ENCODE measurements at regions not wholly inside any gene's neighbourhood (a gene's known extent, or its start where the extent isn't known, plus 50 kb on each side); places are given as distances from the start of the nearest gene placed in this dataset.

DNA sequence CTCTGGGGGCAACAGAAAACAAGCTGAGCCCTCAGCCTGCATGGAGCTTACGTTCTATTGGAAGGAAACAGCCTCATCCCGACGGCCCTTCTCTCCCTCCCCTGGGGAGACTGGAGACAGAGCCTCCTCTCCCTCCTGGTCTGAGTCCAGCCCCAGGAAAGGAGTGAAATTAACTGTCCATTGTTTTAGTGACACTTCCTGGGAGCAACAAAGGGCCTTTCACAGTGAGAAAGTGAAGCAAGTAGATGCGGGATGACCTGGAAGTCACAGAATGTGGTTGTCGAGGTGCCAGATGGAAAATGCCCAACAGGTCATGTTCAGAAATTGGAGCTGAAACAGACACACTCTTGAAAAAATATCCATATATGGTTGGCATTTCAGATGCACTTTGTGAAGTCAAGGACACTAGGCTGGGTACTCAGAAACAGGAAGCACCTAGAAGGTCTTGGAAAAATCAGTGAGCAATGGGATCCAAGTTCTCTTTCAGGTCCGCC is 77.8 kb downstream of the TFAP2C start:
- TF ChIP-seq CTCF (IDR thresholded peaks at IDR 0.05) (no peak), SIN3A (IDR thresholded peaks at IDR 0.05; ENCODE audit: borderline replicate concordance, insufficient read depth, low read depth, low read length) (no peak)
- TF ChIP-seq, protein P1, sequence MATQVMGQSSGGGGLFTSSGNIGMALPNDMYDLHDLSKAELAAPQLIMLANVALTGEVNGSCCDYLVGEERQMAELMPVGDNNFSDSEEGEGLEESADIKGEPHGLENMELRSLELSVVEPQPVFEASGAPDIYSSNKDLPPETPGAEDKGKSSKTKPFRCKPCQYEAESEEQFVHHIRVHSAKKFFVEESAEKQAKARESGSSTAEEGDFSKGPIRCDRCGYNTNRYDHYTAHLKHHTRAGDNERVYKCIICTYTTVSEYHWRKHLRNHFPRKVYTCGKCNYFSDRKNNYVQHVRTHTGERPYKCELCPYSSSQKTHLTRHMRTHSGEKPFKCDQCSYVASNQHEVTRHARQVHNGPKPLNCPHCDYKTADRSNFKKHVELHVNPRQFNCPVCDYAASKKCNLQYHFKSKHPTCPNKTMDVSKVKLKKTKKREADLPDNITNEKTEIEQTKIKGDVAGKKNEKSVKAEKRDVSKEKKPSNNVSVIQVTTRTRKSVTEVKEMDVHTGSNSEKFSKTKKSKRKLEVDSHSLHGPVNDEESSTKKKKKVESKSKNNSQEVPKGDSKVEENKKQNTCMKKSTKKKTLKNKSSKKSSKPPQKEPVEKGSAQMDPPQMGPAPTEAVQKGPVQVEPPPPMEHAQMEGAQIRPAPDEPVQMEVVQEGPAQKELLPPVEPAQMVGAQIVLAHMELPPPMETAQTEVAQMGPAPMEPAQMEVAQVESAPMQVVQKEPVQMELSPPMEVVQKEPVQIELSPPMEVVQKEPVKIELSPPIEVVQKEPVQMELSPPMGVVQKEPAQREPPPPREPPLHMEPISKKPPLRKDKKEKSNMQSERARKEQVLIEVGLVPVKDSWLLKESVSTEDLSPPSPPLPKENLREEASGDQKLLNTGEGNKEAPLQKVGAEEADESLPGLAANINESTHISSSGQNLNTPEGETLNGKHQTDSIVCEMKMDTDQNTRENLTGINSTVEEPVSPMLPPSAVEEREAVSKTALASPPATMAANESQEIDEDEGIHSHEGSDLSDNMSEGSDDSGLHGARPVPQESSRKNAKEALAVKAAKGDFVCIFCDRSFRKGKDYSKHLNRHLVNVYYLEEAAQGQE (IDR thresholded peaks at IDR 0.05; ENCODE audit: insufficient read depth in 1 of 2, low read depth in 2 of 2, low read length in 1 of 2) = no peak
